Progenitor cell of endocrine pancreas (in vitro differentiated cells): ENCODE measurements at regions not wholly inside any gene's neighbourhood (a gene's known extent, or its start where the extent isn't known, plus 50 kb on each side); places are given as distances from the start of the nearest gene placed in this dataset.

ENCODE experiments used
- DNase-seq: peaks from one replicate; pipeline ENCODE4 v3.0.0; 2021; ENCODE audit warnings: low spot score; ENCODE audit not compliant: unreplicated experiment
- H3K27ac Mint-ChIP-seq: 2 replicates; pipeline ENCODE4 v1.8.0; 2021; ENCODE audit warnings: mild to moderate bottlenecking, moderate library complexity, mixed read lengths
- H3K27me3 Mint-ChIP-seq: 2 replicates; pipeline ENCODE4 v1.8.0; 2021; ENCODE audit warnings: mixed read lengths
- H3K36me3 Mint-ChIP-seq: 2 replicates; pipeline ENCODE4 v1.8.0; 2022; ENCODE audit warnings: mixed read lengths; ENCODE audit not compliant: insufficient read depth
- H3K4me1 Mint-ChIP-seq: 2 replicates; pipeline ENCODE4 v1.8.0; 2021; ENCODE audit warnings: low read depth, mixed read lengths
- H3K4me3 Mint-ChIP-seq: 2 replicates; pipeline ENCODE4 v1.8.0; 2021; ENCODE audit warnings: low read depth, mild to moderate bottlenecking, moderate library complexity, mixed read lengths
- H3K9me3 Mint-ChIP-seq: 2 replicates; pipeline ENCODE4 v1.8.0; 2021; ENCODE audit warnings: low read depth, mixed read lengths
- CTCF ChIP-seq: fragments of 200-600 bp; sonication (generic); IDR thresholded peaks from one replicate; pipeline ENCODE4 v1.5.0; 2021; ENCODE audit warnings: antibody characterized with exemption, mild to moderate bottlenecking; ENCODE audit not compliant: unreplicated experiment

GRCh38 chr3:66823009-66823397, 175.1 kb upstream of the KBTBD8 start:
- H3K27me3 Mint-ChIP-seq: peaks cover 24% of the 10 kb centered on the region
- DNase-seq: no peak
- TF ChIP-seq CTCF: no peak
- peaks cover 32% of the 10 kb centered on the region for H3K4me1 Mint-ChIP-seq
- H3K4me3 Mint-ChIP-seq: no peak overlapping the region
- H3K36me3 Mint-ChIP-seq: no peaks in the 10 kb centered on the region
- H3K27ac Mint-ChIP-seq: no peak overlapping the region
- peaks cover 4% of the 10 kb centered on the region for H3K9me3 Mint-ChIP-seq

- Mint-ChIP-seq H3K4me3 (no peak overlapping the region), H3K27ac (no peak overlapping the region), H3K4me1 (peaks cover 28% of the 10 kb centered on the region), H3K27me3 (peaks cover 25% of the 10 kb centered on the region), H3K36me3 (no peaks in the 10 kb centered on the region), H3K9me3 (peaks cover 4% of the 10 kb centered on the region)
- TF ChIP-seq CTCF: no peak
- no peak for DNase-seq
Observed at GRCh38 chr3:66823532-66823931, 174.6 kb upstream of the KBTBD8 start.

- no peak for DNase-seq
- H3K4me1 Mint-ChIP-seq: peaks cover 11% of the 10 kb centered on the region
- H3K9me3 Mint-ChIP-seq: peaks cover 4% of the 10 kb centered on the region
- peaks cover 25% of the 10 kb centered on the region for H3K27me3 Mint-ChIP-seq
- no peak overlapping the region for H3K4me3 Mint-ChIP-seq
- no peak for TF ChIP-seq CTCF
- no peaks in the 10 kb centered on the region for H3K36me3 Mint-ChIP-seq
- no peak overlapping the region for H3K27ac Mint-ChIP-seq
Observed at GRCh38 chr3:66825375-66825774, 172.7 kb upstream of the KBTBD8 start.

GRCh38 chr3:66827726-66828125, 170.4 kb upstream of the KBTBD8 start:
- peaks cover 7% of the 10 kb centered on the region for H3K4me1 Mint-ChIP-seq
- H3K36me3 Mint-ChIP-seq: no peaks in the 10 kb centered on the region
- H3K27me3 Mint-ChIP-seq: peaks cover 25% of the 10 kb centered on the region
- H3K4me3 Mint-ChIP-seq: no peak overlapping the region
- H3K9me3 Mint-ChIP-seq: peaks cover 4% of the 10 kb centered on the region
- H3K27ac Mint-ChIP-seq: no peak overlapping the region
- no peak for TF ChIP-seq CTCF
- DNase-seq: no peak

GRCh38 chr3:66828303-66828702, 169.8 kb upstream of the KBTBD8 start:
- Mint-ChIP-seq H3K27ac (no peak overlapping the region), H3K9me3 (peaks cover 4% of the 10 kb centered on the region), H3K4me3 (no peak overlapping the region), H3K4me1 (peaks cover 7% of the 10 kb centered on the region), H3K27me3 (peaks cover 25% of the 10 kb centered on the region), H3K36me3 (no peaks in the 10 kb centered on the region)
- no peak for DNase-seq
- no peak for TF ChIP-seq CTCF

- no peaks in the 10 kb centered on the region for H3K9me3 Mint-ChIP-seq
Observed at GRCh38 chr3:66830301-66830700, 167.8 kb upstream of the KBTBD8 start.

More at GRCh38 chr3:66830301-66830700, 167.8 kb upstream of the KBTBD8 start:
- no peak overlapping the region for H3K27ac Mint-ChIP-seq
- no peak for DNase-seq
- TF ChIP-seq CTCF: no peak
- peaks cover 21% of the 10 kb centered on the region for H3K27me3 Mint-ChIP-seq
- no peaks in the 10 kb centered on the region for H3K36me3 Mint-ChIP-seq
- no peak overlapping the region for H3K4me3 Mint-ChIP-seq
- H3K4me1 Mint-ChIP-seq: no peaks in the 10 kb centered on the region
